OCI-LY3 (cell line): ENCODE measurements at regions not wholly inside any gene's neighbourhood (a gene's known extent, or its start where the extent isn't known, plus 50 kb on each side); places are given as distances from the start of the nearest gene placed in this dataset.

ENCODE experiments used
- CTCF ChIP-seq: fragments of 200-600, 300-600 bp; sonication (generic); IDR thresholded peaks from 2 replicates; pipeline ENCODE4 v1.5.1; 2014; ENCODE audit warnings: antibody characterized with exemption, low read length, low read depth
- EZH2phosphoT487 ChIP-seq: fragments of 200-600 bp; shearing (Covaris generic); IDR thresholded peaks from 2 replicates; pipeline ENCODE4 v1.6.1; 2018; ENCODE audit warnings: antibody characterized with exemption, mixed run types, low read depth

GRCh38 chr2:215537611-215538010 is 101.7 kb upstream of the FN1 start:
- TF ChIP-seq CTCF (no peak), EZH2phosphoT487 (no peak)
